ENCODE measurements at regions not wholly inside any gene's neighbourhood (a gene's known extent, or its start where the extent isn't known, plus 50 kb on each side); places are given as distances from the start of the nearest gene placed in this dataset.
"Not testable (repeated sequence)": the region's sequence is repeated elsewhere in the genome, so short reads cannot be mapped to it uniquely, and the experiment has no call there.

GRCh38 chr6:112401083-112401482 lies 54.0 kb downstream of the RFPL4B start:
- no peak for DNase-seq (ENCODE audit: low read depth in 2 of 2)

DNA sequence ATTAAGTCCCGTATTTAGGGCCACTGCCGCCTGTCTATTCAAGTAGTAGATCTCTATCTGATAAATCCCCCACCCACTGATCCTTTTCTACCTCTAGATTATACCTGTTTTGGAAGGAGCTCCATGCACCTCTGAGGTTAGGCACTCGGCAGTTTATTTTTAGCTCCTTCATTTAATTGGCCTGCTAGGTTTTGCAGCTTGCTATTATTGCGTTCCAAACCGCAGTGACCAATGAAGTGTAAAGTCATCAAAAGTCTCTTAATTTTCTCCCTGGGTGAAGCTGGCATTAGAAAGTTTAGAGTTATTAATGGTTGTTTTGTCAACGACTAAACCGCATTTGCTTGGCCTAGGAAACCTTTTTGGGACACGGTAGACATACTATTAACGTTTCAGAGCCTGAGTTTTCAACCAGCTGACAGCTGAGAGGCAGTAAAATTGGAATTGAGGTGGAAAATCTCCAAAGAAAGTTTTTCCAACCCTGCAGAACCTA lies 60.0 kb downstream of the RFPL4B start:
- no peak for DNase-seq (ENCODE audit: low read depth in 2 of 2)

- DNase-seq (ENCODE audit: low read depth in 2 of 2), result no peak
Observed at GRCh38 chr6:112408522-112408921, 61.4 kb downstream of the RFPL4B start.

GRCh38 chr6:112409311-112409710 lies 62.2 kb downstream of the RFPL4B start:
- no peak for DNase-seq (ENCODE audit: low read depth in 2 of 2)

DNA sequence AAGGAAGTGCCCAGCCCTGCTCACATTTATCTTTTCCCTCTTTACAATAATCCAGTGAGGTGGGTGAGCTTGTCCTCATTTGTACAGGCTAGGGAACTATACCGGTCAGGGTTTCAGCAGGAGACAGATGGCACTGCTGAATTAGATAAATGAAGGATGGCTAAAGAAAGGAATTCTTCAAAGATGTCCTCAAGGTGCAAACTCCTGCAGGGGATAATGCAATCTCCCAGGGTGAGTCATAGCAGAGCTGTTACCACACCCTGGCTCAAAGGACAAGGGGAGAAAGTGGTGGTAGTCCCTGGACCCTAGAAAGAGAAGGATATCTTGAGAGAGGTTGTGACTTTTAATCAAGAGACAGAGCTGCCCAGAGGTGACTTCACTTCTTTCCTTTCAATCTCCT lies 66.7 kb downstream of the RFPL4B start:
- DNase-seq (ENCODE audit: low read depth in 2 of 2), result no peak

DNA sequence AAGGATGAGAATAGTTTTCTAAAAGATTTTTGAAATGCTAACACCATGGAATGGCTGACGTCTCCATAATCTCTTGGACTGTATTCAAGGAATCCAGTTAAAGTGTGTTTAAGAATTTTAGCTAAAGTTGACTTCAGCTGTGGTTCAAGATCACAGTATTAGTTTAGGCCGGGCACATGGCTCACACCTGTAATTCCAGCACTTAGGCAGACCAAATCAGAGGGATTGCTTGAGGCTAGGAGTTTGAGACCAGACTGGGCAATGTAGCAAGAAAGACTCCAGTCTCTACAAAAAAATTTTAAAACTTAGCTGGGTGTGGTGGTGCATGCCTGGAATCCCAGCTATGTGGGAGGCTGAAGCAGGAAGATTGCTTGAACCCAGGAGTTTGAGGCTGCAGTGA lies 68.2 kb downstream of the RFPL4B start:
- DNase-seq (ENCODE audit: low read depth in 2 of 2), result no peak

DNA sequence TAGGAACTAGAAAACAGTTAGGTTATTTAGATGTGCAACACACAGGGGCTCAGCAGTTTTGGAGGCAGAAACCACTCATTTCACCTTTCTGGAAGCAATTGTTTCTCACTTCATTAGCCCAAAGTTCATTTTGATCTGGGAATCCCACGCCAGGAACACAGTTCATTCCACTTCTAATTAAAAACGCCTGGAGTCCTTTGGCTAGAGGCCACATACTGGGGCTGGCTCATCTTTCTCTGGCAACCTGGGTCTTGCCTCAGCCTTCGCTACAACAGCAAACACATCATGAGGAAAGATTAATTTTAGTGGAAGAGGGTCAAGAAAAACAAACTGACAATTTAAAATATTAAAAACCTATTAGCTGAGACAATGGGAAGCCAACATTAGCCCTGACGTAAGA lies 69.7 kb downstream of the RFPL4B start:
- DNase-seq (ENCODE audit: low read depth in 2 of 2), result no peak

GRCh38 chr6:112427011-112427410 lies 79.9 kb downstream of the RFPL4B start:
- DNase-seq (ENCODE audit: low read depth in 2 of 2), result not testable (repeated sequence)

- no peak for DNase-seq (ENCODE audit: low read depth in 2 of 2)
Observed at GRCh38 chr6:112427499-112427898, 80.4 kb downstream of the RFPL4B start.

DNA sequence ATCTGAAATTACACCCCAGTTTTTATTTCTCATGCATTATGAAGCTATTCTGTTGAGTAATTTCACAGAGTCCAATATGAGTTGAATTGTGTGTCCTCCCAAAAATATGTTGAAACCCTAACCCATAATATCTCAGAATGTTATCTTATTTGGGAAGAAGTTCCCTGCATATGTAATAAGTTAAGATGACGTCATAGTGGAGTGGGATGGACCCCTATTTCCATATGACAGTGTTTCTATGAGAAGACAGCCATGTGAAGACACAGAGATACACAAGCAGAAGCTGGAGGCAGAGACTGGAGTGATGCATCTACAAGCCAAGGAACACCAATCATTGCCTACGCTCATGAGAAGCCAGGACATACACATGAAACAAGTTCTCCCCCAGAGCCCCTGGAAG lies 81.3 kb downstream of the RFPL4B start:
- no peak for DNase-seq (ENCODE audit: low read depth in 2 of 2)

DNA sequence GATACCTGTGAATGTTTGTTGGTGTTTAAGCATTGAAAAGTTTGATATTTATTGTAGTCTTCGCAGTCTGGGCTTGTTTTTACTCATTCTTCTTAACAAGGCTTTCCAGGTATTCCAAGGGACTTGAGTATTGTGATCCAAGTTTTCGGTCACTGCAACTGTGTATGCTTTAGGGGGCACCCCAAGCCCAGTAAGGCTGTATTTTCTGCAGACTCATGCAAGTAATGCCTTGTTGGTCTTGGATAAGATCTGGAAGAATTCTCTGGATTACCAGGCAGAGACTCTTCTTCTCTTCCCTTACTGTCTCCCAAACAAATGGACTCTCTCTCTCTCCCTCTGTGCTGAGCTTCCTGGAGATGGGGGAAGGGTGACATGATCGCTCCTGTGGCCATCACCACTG lies 82.1 kb downstream of the RFPL4B start:
- no peak for DNase-seq (ENCODE audit: low read depth in 2 of 2)

DNA sequence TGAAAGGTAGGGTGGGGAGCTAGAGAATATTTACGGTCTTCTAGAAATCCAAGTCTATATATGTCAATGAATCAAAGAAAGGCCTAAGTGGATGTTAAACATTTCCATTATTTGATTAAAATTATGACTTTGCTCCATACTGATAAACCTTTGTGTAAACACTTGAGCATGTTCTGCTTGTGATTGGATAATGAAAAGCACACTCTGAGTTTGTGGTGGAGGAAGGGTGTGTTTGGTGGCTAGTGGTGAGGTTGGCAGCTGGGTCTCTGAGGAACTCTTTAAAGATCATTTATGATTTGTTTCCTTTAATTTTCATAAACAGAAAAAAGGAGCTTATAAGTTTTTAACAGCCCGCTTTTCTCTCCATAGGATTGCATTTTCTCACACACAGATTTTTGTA lies 84.7 kb downstream of the RFPL4B start:
- DNase-seq (ENCODE audit: low read depth in 2 of 2), result no peak

GRCh38 chr6:112432853-112433252 lies 85.7 kb downstream of the RFPL4B start:
- DNase-seq (ENCODE audit: low read depth in 2 of 2), result no peak

- DNase-seq (ENCODE audit: low read depth in 2 of 2), result no peak
Observed at GRCh38 chr6:112433457-112433856, 86.3 kb downstream of the RFPL4B start.

DNA sequence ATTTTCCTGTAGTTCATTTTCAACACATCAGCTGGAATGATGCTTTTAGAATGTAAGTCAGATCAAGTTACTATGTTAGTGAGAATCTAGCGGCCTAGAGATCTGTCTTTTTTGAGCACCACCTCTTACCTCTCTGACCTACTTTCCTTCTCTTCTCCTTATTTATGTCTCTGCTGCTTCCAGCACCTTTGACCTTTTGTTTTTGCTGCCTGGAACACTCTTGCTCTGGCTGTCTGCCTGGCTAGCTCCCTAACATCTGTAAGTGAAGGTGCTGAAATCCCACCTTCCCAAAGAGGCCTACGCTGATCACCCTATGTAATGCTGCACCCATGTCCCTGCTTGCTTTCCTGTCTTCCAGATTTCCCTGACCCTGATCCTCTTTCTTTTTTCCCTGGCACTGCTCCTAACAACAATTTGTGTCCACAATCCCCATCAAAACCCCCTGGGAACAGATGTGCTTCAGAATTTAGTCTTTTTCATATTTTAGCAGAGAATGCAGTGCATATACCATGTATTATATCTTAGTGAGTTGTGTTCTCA lies 87.8 kb downstream of the RFPL4B start:
- no peak for DNase-seq (ENCODE audit: low read depth in 2 of 2)

- DNase-seq (ENCODE audit: low read depth in 2 of 2), result no peak
Observed at GRCh38 chr6:112437058-112437457, 89.9 kb downstream of the RFPL4B start.

GRCh38 chr6:112439010-112439409 lies 91.9 kb downstream of the RFPL4B start:
- no peak for DNase-seq (ENCODE audit: low read depth in 2 of 2)

DNA sequence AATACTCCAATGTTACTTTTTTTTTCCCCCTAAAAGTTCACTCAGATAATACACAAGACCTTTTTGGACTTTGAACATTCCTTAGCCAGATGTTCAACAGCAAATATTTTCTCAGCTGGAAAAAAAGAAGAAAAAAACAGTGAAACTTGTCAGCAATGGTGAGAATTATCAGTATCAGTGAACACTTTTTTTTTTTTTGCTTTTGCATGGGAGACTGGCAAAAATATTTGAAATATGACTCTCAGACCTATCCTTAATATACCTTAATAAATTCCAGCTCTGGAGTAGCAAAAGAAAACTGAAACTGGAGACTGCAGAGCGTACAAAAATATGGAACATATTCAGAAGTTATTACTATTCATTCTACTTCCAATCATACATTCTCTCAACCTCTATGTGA lies 92.3 kb downstream of the RFPL4B start:
- no peak for DNase-seq (ENCODE audit: low read depth in 2 of 2)

DNA sequence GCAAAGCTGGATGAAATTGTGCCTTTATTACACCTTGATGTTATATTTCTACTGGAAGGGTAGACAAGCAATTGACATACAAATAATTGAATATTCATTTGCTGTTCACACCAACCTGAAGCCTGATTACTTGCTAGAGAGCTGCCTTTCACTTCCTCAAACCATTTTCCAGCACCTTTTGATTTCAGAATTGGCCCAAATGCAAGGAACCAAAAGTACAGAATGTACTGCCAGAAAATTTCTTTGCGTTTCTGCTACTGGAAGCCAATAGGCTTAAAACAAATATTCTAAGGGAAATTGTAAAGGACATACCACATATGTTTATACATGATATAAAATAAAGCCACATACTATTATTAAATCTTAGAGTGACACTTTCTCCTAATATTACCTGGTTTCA lies 94.5 kb downstream of the RFPL4B start:
- no peak for DNase-seq (ENCODE audit: low read depth in 2 of 2)

- no peak for DNase-seq (ENCODE audit: low read depth in 2 of 2)
Observed at GRCh38 chr6:112443179-112444065, 96.3 kb downstream of the RFPL4B start.

DNA sequence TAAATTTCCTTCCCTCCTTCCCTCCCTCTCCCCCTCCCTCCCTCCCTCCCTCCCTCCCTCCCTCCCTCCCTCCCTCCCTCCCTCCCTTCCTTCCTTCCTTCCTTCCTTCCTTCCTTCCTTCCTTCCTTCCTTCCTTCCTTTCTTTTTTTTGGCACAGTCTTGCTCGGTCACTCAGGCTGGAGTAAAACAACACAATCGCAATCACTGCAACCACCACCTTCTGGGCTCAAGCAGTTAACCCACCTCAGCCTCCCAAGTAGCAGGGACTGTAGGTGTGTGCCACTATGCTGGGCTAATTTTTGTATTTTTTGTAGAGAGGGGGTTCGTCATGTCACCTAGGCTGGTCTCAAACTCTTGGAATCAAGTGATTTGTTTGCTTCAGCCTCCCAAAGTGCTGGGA lies 101.7 kb downstream of the RFPL4B start:
- DNase-seq (ENCODE audit: low read depth in 2 of 2), result not testable (repeated sequence)

DNA sequence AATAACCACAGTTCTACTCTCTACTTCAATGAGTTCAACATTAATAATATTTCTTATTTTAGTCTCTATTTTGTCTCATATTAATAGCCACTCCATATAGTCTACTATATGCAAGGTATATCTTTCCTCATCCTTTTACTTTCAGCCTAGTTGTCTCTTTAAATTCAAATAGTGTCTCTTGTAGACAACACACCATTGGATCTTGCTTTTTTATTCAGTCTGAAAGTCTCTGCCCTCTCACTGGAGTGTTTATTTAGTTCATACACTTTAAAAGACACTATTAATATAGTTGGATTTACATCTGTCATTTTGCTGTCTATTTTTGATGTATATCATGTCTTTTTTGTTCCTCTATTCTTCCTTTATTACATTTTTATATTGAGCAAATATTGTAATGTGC lies 103.5 kb downstream of the RFPL4B start:
- DNase-seq (ENCODE audit: low read depth in 2 of 2), result no peak

DNA sequence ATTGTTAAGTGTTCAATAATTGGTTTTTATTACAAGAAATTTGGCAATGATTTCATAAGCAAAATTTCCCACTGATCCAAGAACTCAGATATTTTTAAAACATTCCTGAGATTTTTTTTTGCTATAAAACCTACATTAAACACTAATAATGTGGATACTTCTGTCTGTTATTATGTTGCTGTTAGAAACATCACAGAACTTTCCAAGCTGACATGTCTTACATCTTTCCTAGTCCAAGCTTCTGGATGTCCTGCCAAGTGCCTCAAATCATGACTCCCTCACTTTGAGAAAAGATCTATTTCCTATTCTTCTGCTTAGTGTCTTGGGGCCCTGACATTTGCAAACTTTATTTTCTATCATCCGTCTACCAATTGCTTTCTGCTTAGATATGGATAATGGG lies 110.8 kb downstream of the RFPL4B start:
- no peak for DNase-seq (ENCODE audit: low read depth in 2 of 2)
